Nephron progenitor cell (in vitro differentiated cells): ENCODE measurements at regions not wholly inside any gene's neighbourhood (a gene's known extent, or its start where the extent isn't known, plus 50 kb on each side); places are given as distances from the start of the nearest gene placed in this dataset.

Experiments used
- DNase-seq: peaks from one replicate; pipeline ENCODE4 v3.0.0; 2021
- H3K27ac Mint-ChIP-seq: 2 replicates; pipeline ENCODE4 v1.8.0; 2021; ENCODE audit warnings: mild to moderate bottlenecking, moderate library complexity, mixed read lengths
- H3K27me3 Mint-ChIP-seq: 2 replicates; pipeline ENCODE4 v1.8.0; 2021; ENCODE audit warnings: mild to moderate bottlenecking, low read depth, mixed read lengths; ENCODE audit not compliant: poor library complexity
- H3K36me3 Mint-ChIP-seq: 2 replicates; pipeline ENCODE4 v1.8.0; 2021; ENCODE audit warnings: low read depth, mixed read lengths
- H3K4me1 Mint-ChIP-seq: 2 replicates; pipeline ENCODE4 v1.8.0; 2021; ENCODE audit warnings: mixed read lengths
- H3K4me3 Mint-ChIP-seq: 2 replicates; pipeline ENCODE4 v1.8.0; 2021; ENCODE audit warnings: mild to moderate bottlenecking, moderate library complexity, mixed read lengths
- H3K9me3 Mint-ChIP-seq: 2 replicates; pipeline ENCODE4 v1.8.0; 2021; ENCODE audit warnings: mild to moderate bottlenecking, moderate library complexity, mixed read lengths
- TF ChIP-seq, protein P1 (sequence below): fragments of 200-600 bp; sonication (generic); IDR thresholded peaks from 2 replicates; pipeline ENCODE4 v1.5.0; 2021; ENCODE audit warnings: antibody characterized with exemption

DNA sequence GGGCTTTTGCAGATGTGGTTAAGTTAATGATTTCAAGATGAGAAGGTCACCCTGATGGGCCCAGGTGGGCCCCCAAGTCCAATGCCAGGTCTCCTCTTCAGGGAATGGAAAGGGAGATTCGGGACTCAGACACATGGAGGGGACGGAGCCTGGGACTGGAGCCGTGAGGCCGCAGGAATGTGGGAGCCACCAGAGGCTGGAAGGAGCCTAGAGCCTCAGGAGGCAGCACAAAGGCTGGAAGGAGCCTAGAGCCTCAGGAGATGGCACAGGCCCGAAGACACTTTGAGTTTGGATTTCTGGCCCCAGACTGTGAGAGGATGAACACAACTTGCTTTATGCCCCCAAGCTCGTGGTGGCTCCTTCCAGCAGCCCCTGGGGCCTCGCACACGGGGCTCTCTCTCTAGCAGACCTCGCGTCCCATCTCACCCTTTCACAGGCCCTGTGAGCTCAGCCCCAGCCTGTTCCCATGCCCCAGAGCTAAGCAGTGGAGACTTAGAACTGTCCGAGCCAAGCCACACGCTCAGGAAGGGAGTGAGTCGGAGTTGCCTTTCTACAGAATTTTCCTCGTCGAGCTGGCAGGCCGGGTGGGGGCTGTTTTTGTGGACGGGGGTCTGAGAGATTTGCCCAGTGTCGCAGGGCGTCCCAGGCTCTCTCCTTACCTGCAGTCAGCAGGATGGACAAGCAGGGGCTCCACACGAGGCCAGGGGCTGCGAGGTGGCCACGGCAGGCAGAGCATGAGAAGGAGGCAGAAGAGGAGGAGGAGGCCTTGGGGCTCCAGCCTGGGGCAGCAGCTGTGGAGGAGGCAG lies 937.6 kb downstream of the BRD1 start:
- Mint-ChIP-seq H3K9me3 (no peaks in the 10 kb centered on the region), H3K4me3 (no peak overlapping the region), H3K4me1 (no peaks in the 10 kb centered on the region), H3K36me3 (no peaks in the 10 kb centered on the region), H3K27ac (peak overlapping the region; percentile 61), H3K27me3 (peaks cover 9% of the 10 kb centered on the region)
- no peak for DNase-seq
- TF ChIP-seq, protein P1, sequence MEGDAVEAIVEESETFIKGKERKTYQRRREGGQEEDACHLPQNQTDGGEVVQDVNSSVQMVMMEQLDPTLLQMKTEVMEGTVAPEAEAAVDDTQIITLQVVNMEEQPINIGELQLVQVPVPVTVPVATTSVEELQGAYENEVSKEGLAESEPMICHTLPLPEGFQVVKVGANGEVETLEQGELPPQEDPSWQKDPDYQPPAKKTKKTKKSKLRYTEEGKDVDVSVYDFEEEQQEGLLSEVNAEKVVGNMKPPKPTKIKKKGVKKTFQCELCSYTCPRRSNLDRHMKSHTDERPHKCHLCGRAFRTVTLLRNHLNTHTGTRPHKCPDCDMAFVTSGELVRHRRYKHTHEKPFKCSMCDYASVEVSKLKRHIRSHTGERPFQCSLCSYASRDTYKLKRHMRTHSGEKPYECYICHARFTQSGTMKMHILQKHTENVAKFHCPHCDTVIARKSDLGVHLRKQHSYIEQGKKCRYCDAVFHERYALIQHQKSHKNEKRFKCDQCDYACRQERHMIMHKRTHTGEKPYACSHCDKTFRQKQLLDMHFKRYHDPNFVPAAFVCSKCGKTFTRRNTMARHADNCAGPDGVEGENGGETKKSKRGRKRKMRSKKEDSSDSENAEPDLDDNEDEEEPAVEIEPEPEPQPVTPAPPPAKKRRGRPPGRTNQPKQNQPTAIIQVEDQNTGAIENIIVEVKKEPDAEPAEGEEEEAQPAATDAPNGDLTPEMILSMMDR, result no peak

DNA sequence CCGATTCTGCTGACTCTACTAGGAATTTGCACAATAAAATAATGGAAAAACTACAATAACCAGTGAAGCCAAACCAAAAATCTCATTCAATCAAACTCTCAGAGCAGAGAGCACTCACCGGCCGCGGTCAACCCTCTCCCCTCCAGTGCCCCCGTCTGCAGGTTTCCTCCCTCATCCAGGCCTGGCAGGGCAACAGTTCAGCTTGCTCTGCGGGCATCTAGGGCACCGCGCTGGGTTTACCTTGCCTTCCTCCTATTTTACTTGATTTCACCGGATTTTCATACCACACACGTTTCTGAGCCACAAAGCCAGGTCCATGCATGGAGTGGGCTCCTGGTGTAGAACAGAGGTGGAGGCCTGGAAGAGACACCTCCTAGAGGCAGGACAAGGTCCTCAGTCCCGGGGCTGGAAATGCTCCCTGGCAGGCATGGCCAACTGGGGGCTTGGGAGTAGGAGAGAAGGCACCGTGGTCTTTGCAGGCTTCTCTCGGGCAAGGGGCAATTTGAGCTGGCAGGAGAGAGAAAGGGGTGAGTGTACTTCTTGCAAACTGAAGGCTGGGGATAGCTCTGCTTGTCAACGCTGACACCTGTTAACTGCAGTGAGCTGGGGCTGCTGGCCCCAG lies 938.4 kb downstream of the BRD1 start:
- DNase-seq, result no peak
- TF ChIP-seq, protein P1, result no peak
- no peak overlapping the region for H3K4me3 Mint-ChIP-seq
- no peak overlapping the region for H3K27ac Mint-ChIP-seq
- no peaks in the 10 kb centered on the region for H3K9me3 Mint-ChIP-seq
- peaks cover 5% of the 10 kb centered on the region for H3K27me3 Mint-ChIP-seq
- H3K36me3 Mint-ChIP-seq, result no peaks in the 10 kb centered on the region
- H3K4me1 Mint-ChIP-seq, result peaks cover 2% of the 10 kb centered on the region

DNA sequence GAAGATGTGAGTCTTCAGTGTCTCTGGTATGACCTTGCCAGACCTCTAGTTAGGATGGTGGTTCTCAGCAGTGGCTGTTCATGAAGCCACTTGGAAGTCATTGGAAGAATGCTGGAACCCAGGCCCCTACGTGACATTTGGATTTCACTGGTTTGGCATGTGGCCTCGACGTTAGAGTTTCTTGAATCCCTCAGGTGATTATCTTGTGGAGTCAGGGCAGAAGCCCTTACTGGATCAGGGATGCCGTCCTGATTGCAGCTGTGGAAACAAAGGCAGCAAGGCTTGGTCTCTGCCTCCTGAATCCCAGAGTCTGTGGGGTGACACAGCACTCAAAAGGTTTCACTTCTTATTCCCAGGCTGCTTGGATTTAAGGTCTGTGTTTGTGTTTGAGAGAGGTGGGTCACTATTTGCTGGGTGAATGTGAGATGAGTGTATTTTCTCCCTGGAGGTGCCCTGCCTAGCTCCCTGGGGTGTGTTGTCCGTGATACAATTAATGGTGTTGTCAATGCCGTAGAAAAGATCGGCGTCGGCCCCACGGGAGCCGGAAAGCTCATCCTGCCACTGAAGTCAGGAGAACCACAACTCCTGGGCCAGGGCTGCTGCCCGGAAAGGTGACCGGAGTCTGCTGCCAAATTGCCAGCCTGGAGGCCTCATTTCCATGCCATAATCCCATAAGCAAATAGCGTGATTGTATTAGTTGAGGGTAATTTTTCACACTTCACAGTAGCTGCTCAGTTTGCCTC lies 939.0 kb downstream of the BRD1 start:
- Mint-ChIP-seq H3K36me3 (no peaks in the 10 kb centered on the region), H3K4me3 (no peak overlapping the region), H3K27me3 (peaks cover 4% of the 10 kb centered on the region), H3K4me1 (peaks cover 4% of the 10 kb centered on the region), H3K9me3 (no peaks in the 10 kb centered on the region), H3K27ac (no peak overlapping the region)
- no peak for DNase-seq
- TF ChIP-seq, protein P1, result no peak

DNA sequence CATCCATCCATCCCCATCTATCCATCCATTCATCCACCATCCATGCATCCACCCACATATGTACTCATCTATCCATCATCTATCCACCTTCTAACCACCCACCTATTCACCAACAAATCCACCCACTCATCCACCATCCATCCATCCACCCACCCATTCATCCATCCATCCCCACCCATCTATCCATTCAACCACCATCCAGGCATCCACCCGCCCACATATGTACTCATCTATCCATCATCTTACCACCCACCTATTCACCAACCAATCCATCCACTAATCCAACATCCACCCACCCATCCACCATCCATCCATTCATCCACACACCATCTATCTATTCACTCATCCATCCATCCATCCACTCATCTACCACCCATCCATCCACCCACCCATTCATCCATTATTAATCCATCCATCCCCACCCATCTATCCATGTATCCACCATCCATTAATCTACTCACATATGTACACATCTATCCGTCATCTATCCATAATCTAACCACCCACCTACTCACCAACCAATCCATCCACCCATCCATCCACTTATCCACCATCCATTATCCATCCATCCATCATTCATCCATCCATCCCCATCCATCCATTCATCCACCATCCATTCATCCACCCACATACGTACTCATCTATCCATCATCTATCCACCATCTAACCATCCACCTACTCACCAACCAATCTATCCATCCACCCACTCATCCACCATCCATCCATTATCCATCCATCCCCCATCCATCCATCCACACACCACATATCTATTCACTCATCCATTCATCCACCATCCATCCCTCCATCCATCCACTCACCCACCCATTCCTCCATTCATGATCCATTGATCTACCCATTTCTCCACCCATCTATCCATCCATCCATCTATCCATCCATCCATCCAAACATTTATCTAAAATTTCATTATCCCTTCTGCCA lies 940.0 kb downstream of the BRD1 start:
- DNase-seq, result no peak
- H3K9me3 Mint-ChIP-seq, result no peaks in the 10 kb centered on the region
- H3K4me1 Mint-ChIP-seq, result peaks cover 4% of the 10 kb centered on the region
- TF ChIP-seq, protein P1, result no peak
- H3K27ac Mint-ChIP-seq, result no peak overlapping the region
- no peak overlapping the region for H3K4me3 Mint-ChIP-seq
- H3K36me3 Mint-ChIP-seq, result no peaks in the 10 kb centered on the region
- H3K27me3 Mint-ChIP-seq, result peaks cover 4% of the 10 kb centered on the region

DNA sequence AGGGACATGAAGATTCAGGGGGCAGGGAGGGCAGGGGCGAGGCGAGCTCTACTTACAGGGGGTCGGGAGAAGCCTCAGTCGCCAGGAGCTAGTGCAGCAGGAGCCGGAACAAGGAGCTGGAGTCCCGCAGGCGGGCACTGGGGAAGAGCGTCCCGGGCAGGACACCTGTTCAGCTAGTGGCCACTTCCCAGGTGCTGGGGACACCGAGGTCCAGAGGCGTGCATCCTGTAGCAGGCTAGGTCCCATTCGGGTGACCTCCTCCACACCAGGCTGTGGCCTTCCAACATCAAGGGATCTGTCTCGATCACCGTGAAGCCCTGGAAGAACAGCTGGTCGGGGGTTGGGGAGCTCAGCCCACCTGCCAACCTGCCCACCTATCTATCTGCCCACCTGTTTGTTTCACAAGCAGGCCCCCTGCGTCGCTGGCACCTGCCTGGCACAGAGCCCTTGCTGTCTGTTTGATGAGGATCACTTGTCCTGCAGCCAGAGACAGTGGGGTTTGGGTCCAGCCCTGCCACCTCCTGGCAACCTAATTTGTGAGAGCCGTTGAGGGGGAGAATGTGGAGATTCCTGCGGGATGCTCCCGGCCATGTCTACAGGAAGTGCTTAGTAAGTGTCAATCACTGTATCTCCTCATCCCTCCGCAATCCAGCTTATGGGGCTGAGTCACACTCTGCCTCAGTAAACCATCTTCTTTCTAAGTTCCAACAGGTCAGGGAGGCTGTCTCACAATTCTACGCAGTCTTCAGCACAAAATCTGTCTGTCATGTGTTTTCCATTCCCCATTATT lies 940.9 kb downstream of the BRD1 start:
- DNase-seq, result no peak
- no peak overlapping the region for H3K4me3 Mint-ChIP-seq
- peaks cover 4% of the 10 kb centered on the region for H3K4me1 Mint-ChIP-seq

More for the DNA sequence above, 940.9 kb downstream of the BRD1 start:
- TF ChIP-seq, protein P1, result no peak
- Mint-ChIP-seq H3K27ac (no peak overlapping the region), H3K27me3 (peaks cover 4% of the 10 kb centered on the region), H3K9me3 (no peaks in the 10 kb centered on the region), H3K36me3 (no peaks in the 10 kb centered on the region)
